A549 (cell line): ENCODE measurements at regions not wholly inside any gene's neighbourhood (a gene's known extent, or its start where the extent isn't known, plus 50 kb on each side); places are given as distances from the start of the nearest gene placed in this dataset.

ENCODE experiments used
- ATAC-seq, 2 experiments: fragments of 200-7000 bp in 1 of 2; fragments of >200 bp in 1 of 2; cut with Nextera tagmentation in 1 of 2; cut with Tn5 transposase in 1 of 2; 3 replicates each; pipeline versions ENCODE4 v1.8.0 to v1.9.1; 2018 to 2020; ENCODE audit warnings: mild to moderate bottlenecking in 1 of 2, moderate library complexity in 1 of 2
- CTCF ChIA-PET: fragments of 300-600 bp; sonication (Branson Sonifier 250); formaldehyde crosslinking; extraction: SDS; loops from one replicate; lab custom pipeline; 2021; ENCODE audit warnings: antibody characterized with exemption, inconsistent platforms; lab: Yijun Ruan, JAX
- POLR2A ChIA-PET: fragments of 350-600 bp; formaldehyde crosslinking; extraction: SDS; loops from one replicate; lab custom pipeline; 2021; ENCODE audit warnings: antibody characterized with exemption, inconsistent platforms; lab: Yijun Ruan, JAX
- DNase-seq, 2 experiments: peaks; one replicate each; pipeline versions ENCODE4 v3.0.0 to v3.0.0-alpha.2; 2011 to 2016; ENCODE audit warnings: low read depth in 1 of 2, low spot score in 1 of 2
- FAIRE-seq: peaks from 2 replicates; lab custom pipeline; 2011; peaks lifted over from hg19 to GRCh38; lab: Jason Lieb, UNC
- H3K27ac ChIP-seq, 2 experiments: fragments of >200 bp; sonication (Bioruptor Twin); formaldehyde crosslinking; 3 replicates each; pipeline ENCODE4 v1.5.1; 2016 to 2017
- H3K4me1 ChIP-seq: fragments of >200 bp; sonication (Bioruptor Twin); formaldehyde crosslinking; 3 replicates; pipeline ENCODE4 v1.6.1; 2016
- H3K4me2 ChIP-seq: fragments of >200 bp; sonication (Bioruptor Twin); formaldehyde crosslinking; 3 replicates; pipeline ENCODE4 v1.6.1; 2016
- H3K4me3 ChIP-seq: fragments of >200 bp; sonication (Bioruptor Twin); formaldehyde crosslinking; 3 replicates; pipeline ENCODE4 v1.5.1; 2016
- H3K9me3 ChIP-seq: fragments of >200 bp; sonication (Bioruptor Twin); formaldehyde crosslinking; 3 replicates; pipeline ENCODE4 v1.6.1; 2016
- BCL3 ChIP-seq: fragments of >200 bp; sonication (Bioruptor Twin); formaldehyde crosslinking; IDR thresholded peaks from 3 replicates; pipeline ENCODE4 v1.6.1; 2016
- CEBPB ChIP-seq, 2 experiments: fragments of >200 bp in 1 of 2; sonication (Bioruptor Twin) in 1 of 2; formaldehyde crosslinking in 1 of 2; IDR thresholded peaks; 2 replicates each; pipeline ENCODE4 v1.6.1; 2012 to 2016
- CHD2 ChIP-seq: fragments of 150-350 bp; IDR thresholded peaks from 2 replicates; pipeline ENCODE4 v1.6.1; 2014; ENCODE audit warnings: low read length; ENCODE audit not compliant: partially characterized antibody
- CTCF ChIP-seq: fragments of >200 bp; sonication (Bioruptor Twin); formaldehyde crosslinking; IDR thresholded peaks from 3 replicates; pipeline ENCODE4 v1.5.1; 2016
- ELK1 ChIP-seq: fragments of 150-350 bp; IDR thresholded peaks from 2 replicates; pipeline ENCODE4 v1.6.1; 2014; ENCODE audit warnings: low read depth, mild to moderate bottlenecking, low read length
- ESRRA ChIP-seq: fragments of 150-350 bp; IDR thresholded peaks from 2 replicates; pipeline ENCODE4 v1.6.1; 2014; ENCODE audit warnings: mild to moderate bottlenecking, low read length, borderline replicate concordance
- FOSB ChIP-seq: fragments of 250-450 bp; sonication (Bioruptor Pico); IDR thresholded peaks from 2 replicates; pipeline ENCODE4 v1.5.0; 2020; ENCODE audit warnings: mild to moderate bottlenecking, moderate library complexity
- FOSL2 ChIP-seq, 2 experiments: fragments of 450-650 bp in 1 of 2; fragments of >200 bp in 1 of 2; sonication (Bioruptor Twin) in 1 of 2; formaldehyde crosslinking; IDR thresholded peaks; 2 replicates each; pipeline versions ENCODE4 v1.5.0 to v1.6.1; 2016 to 2020; ENCODE audit warnings: mild to moderate bottlenecking in 1 of 2, moderate library complexity in 1 of 2
- HES2 ChIP-seq: fragments of >200 bp; sonication (Bioruptor Twin); formaldehyde crosslinking; IDR thresholded peaks from 2 replicates; pipeline ENCODE4 v1.6.1; 2016
- HMGXB4 ChIP-seq: fragments of 250-450 bp; sonication (Bioruptor Pico); IDR thresholded peaks from 2 replicates; pipeline ENCODE4 v1.5.0; 2021; ENCODE audit warnings: mild to moderate bottlenecking, moderate library complexity, borderline replicate concordance
- HOXA7 ChIP-seq: fragments of 250-450 bp; sonication (Bioruptor Pico); IDR thresholded peaks from 2 replicates; pipeline ENCODE4 v1.5.0; 2020; ENCODE audit warnings: mild to moderate bottlenecking, moderate library complexity
- KDM1A ChIP-seq: fragments of 200-600 bp; sonication (generic); IDR thresholded peaks from 2 replicates; pipeline ENCODE4 v1.6.1; 2016; ENCODE audit warnings: low read depth, mild to moderate bottlenecking
- KDM5A ChIP-seq: fragments of 200-600 bp; sonication (generic); IDR thresholded peaks from 2 replicates; pipeline ENCODE4 v1.6.1; 2016; ENCODE audit warnings: antibody characterized with exemption, mild to moderate bottlenecking
- NFE2L2 ChIP-seq: fragments of 150-350 bp; conservative IDR thresholded peaks from 2 replicates; pipeline ENCODE4 v1.6.1; 2014; ENCODE audit warnings: low read length
- NR3C1 ChIP-seq: fragments of >200 bp; sonication (Bioruptor Twin); formaldehyde crosslinking; IDR thresholded peaks from 3 replicates; pipeline ENCODE4 v1.6.1; 2017
- POLR2A ChIP-seq: IDR thresholded peaks from 2 replicates; pipeline ENCODE4 v1.6.1; 2012; ENCODE audit warnings: mild to moderate bottlenecking, low read length
- RCOR1 ChIP-seq: fragments of 150-350 bp; IDR thresholded peaks from 2 replicates; pipeline ENCODE4 v1.6.1; 2014; ENCODE audit warnings: antibody characterized with exemption, low read length, low read depth
- RFX5 ChIP-seq: fragments of 450-650 bp; IDR thresholded peaks from 2 replicates; pipeline ENCODE4 v1.7.1; 2014; ENCODE audit warnings: antibody characterized with exemption, mild to moderate bottlenecking, moderate library complexity
- RNF2 ChIP-seq: fragments of 200-600 bp; sonication (generic); IDR thresholded peaks from 2 replicates; pipeline ENCODE4 v1.6.1; 2016; ENCODE audit warnings: low read depth, mild to moderate bottlenecking, antibody characterized with exemption, moderate library complexity, borderline replicate concordance
- SREBF2 ChIP-seq: fragments of 450-650 bp; IDR thresholded peaks from 2 replicates; pipeline ENCODE4 v1.6.1; 2014; ENCODE audit warnings: mild to moderate bottlenecking, moderate library complexity
- TFCP2L1 ChIP-seq: fragments of 250-450 bp; sonication (Bioruptor Pico); IDR thresholded peaks from 2 replicates; pipeline ENCODE4 v1.5.0; 2021; ENCODE audit warnings: mild to moderate bottlenecking
- ZFP36 ChIP-seq: fragments of 450-650 bp; IDR thresholded peaks from 2 replicates; pipeline ENCODE4 v1.6.1; 2014; ENCODE audit warnings: borderline replicate concordance; ENCODE audit not compliant: partially characterized antibody
- ZNF302 ChIP-seq: fragments of 250-450 bp; sonication (Bioruptor Pico); IDR thresholded peaks from 2 replicates; pipeline ENCODE4 v1.9.0; 2021; ENCODE audit warnings: inconsistent platforms, mild to moderate bottlenecking, moderate library complexity
- ZSCAN20 ChIP-seq: fragments of 250-450 bp; sonication (Bioruptor Pico); IDR thresholded peaks from 2 replicates; pipeline ENCODE4 v1.8.0; 2022; ENCODE audit warnings: mild to moderate bottlenecking, moderate library complexity
- WGBS: methylation state at CpG from one replicate; pipeline ENCODE4 v1.1.6; 2017; ENCODE audit errors: missing lambda C conversion rate; 5-methylcytosine and 5-hydroxymethylcytosine counted together

- 21% methylated on average over 8 of the region's 8 CpGs for WGBS
- FAIRE-seq: no peak
- Histone ChIP-seq H3K4me1 (no peaks in the 10 kb centered on the region), H3K27ac (no peak overlapping the region), H3K4me3 (no peak overlapping the region)
- ATAC-seq: no peak
- DNase-seq: no peak
- POLR2A ChIA-PET: no interaction called here
- no peak for TF ChIP-seq SREBF2
- TF ChIP-seq KDM1A: no peak
- no peak for TF ChIP-seq HES2
- no peak for TF ChIP-seq ZSCAN20 (CRISPR knock-in tag)
- TF ChIP-seq, all 56 proteins: peak for 0
- H3K9me3 ChIP-seq: no peaks in the 10 kb centered on the region
- H3K4me2 ChIP-seq: no peak overlapping the region
- CTCF ChIA-PET: no interaction called here
These were observed 156.1 kb downstream of the SALL1 start for GRCh38 chr16:50994995-50995394.

- DNase-seq (no peak), ATAC-seq (no peak), FAIRE-seq (no peak)
- 71% methylated on average over 18 of the region's 18 CpGs for WGBS
- ChIA-PET CTCF (interaction anchor here (0.6 kb wide), 2 partner anchors 20 to 835 kb away, joined by 3 read pairs; no protein-coding TSS in a partner anchor), POLR2A (no interaction called here)
- no peak overlapping the region for H3K27ac ChIP-seq
- no peak overlapping the region for H3K4me2 ChIP-seq
- no peaks in the 10 kb centered on the region for H3K4me1 ChIP-seq
- no peaks in the 10 kb centered on the region for H3K9me3 ChIP-seq
- TF ChIP-seq HOXA7 (CRISPR knock-in tag): no peak
- no peak for TF ChIP-seq BCL3
- no peak for TF ChIP-seq RNF2
- TF ChIP-seq CTCF: no peak
- TF ChIP-seq FOSB (CRISPR knock-in tag): no peak
- H3K4me3 ChIP-seq: no peak overlapping the region
These were observed 158.6 kb downstream of the SALL1 start for GRCh38 chr16:50992350-50993032.

- ChIA-PET CTCF (interaction anchor here (1.0 kb wide), 1 partner anchor 185 kb away, joined by 3 read pairs; no protein-coding TSS in a partner anchor), POLR2A (no interaction called here)
- whole genome bisulfite sequencing: 24% methylated on average over 13 of the region's 13 CpGs
- H3K4me3 ChIP-seq: no peak overlapping the region
- FAIRE-seq (no peak), DNase-seq (no peak), ATAC-seq (no peak)
- no peak overlapping the region for H3K27ac ChIP-seq
- H3K4me2 ChIP-seq: no peak overlapping the region
- H3K9me3 ChIP-seq: no peaks in the 10 kb centered on the region
- no peak for TF ChIP-seq ZNF302 (CRISPR knock-in tag)
- TF ChIP-seq KDM1A: no peak
- TF ChIP-seq NFE2L2: no peak
- TF ChIP-seq RNF2: no peak
- TF ChIP-seq CEBPB (IDR thresholded peaks at IDR 0.05): no peak
- TF ChIP-seq RFX5: no peak
- TF ChIP-seq ESRRA: no peak
- TF ChIP-seq CHD2: no peak
- TF ChIP-seq KDM5A: no peak
- no peak for TF ChIP-seq HOXA7 (CRISPR knock-in tag)
- no peak for TF ChIP-seq FOSL2 (IDR thresholded peaks at IDR 0.05)
- TF ChIP-seq FOSL2 (CRISPR knock-in tag; IDR thresholded peaks at IDR 0.05): no peak
- no peak for TF ChIP-seq CTCF
- no peak for TF ChIP-seq TFCP2L1 (CRISPR knock-in tag)
- no peak for TF ChIP-seq RCOR1
- TF ChIP-seq ELK1: no peak
- no peak for TF ChIP-seq POLR2A
- no peak for TF ChIP-seq HMGXB4 (CRISPR knock-in tag)
- TF ChIP-seq ZFP36: no peak
- no peak for TF ChIP-seq NR3C1
- H3K4me1 ChIP-seq: no peaks in the 10 kb centered on the region
These were observed 159.6 kb downstream of the SALL1 start for GRCh38 chr16:50991436-50991835.
